RWPE2 (cell line): ENCODE measurements at regions not wholly inside any gene's neighbourhood (a gene's known extent, or its start where the extent isn't known, plus 50 kb on each side); places are given as distances from the start of the nearest gene placed in this dataset.

ENCODE experiments used
- ATAC-seq: fragments of 200-7000 bp; cut with Tn5 transposase; 3 replicates; pipeline ENCODE4 v1.9.1; 2021; ENCODE audit warnings: low read depth
- DNase-seq: peaks from one replicate; pipeline ENCODE4 v3.0.0-alpha.2; 2020; ENCODE audit warnings: low spot score
- H3K27ac ChIP-seq: fragments of 450-650 bp; 2 replicates; pipeline ENCODE4 v1.5.1; 2017; ENCODE audit warnings: mild to moderate bottlenecking; ENCODE audit not compliant: poor library complexity, severe bottlenecking
- H3K27me3 ChIP-seq: fragments of 250-450 bp; sonication (Bioruptor Pico); 2 replicates; pipeline ENCODE4 v1.5.1; 2021; ENCODE audit warnings: mild to moderate bottlenecking, moderate library complexity; ENCODE audit not compliant: insufficient read depth, poor library complexity, severe bottlenecking
- H3K36me3 ChIP-seq: fragments of 250-450 bp; sonication (Bioruptor Pico); 2 replicates; pipeline ENCODE4 v1.5.1; 2020; ENCODE audit warnings: low read depth, mild to moderate bottlenecking, moderate library complexity
- H3K4me1 ChIP-seq: fragments of 250-450 bp; sonication (Bioruptor Pico); 2 replicates; pipeline ENCODE4 v1.5.1; 2021; ENCODE audit warnings: mild to moderate bottlenecking, moderate library complexity; ENCODE audit not compliant: insufficient read depth, poor library complexity, severe bottlenecking
- H3K4me3 ChIP-seq: fragments of 250-450 bp; sonication (Bioruptor Pico); 2 replicates; pipeline ENCODE4 v1.5.1; 2021; ENCODE audit warnings: mild to moderate bottlenecking, moderate library complexity; ENCODE audit not compliant: severe bottlenecking
- H3K9me3 ChIP-seq: fragments of 250-450 bp; sonication (Bioruptor Pico); 2 replicates; pipeline ENCODE4 v1.5.1; 2021; ENCODE audit warnings: mild to moderate bottlenecking, moderate library complexity; ENCODE audit not compliant: severe bottlenecking
- CTCF ChIP-seq: fragments of 450-650 bp; IDR thresholded peaks from one replicate; pipeline ENCODE4 v1.5.1; 2017; ENCODE audit warnings: mild to moderate bottlenecking, moderate library complexity; ENCODE audit not compliant: poor library complexity, severe bottlenecking

- no peaks in the 10 kb centered on the region for H3K36me3 ChIP-seq
- DNase-seq (no peak), ATAC-seq (no peak)
- no peak for TF ChIP-seq CTCF
- no peak overlapping the region for H3K4me3 ChIP-seq
- no peak overlapping the region for H3K27ac ChIP-seq
- no peaks in the 10 kb centered on the region for H3K9me3 ChIP-seq
- H3K4me1 ChIP-seq, result peaks cover 4% of the 10 kb centered on the region
- no peaks in the 10 kb centered on the region for H3K27me3 ChIP-seq
Measured at GRCh38 chr13:99656844-99657381, 155.6 kb downstream of the TM9SF2 start.

GRCh38 chr13:99656092-99656745, 154.9 kb downstream of the TM9SF2 start:
- ATAC-seq (peak; percentile 78), DNase-seq (no peak)
- H3K36me3 ChIP-seq, result no peaks in the 10 kb centered on the region
- H3K27me3 ChIP-seq, result no peaks in the 10 kb centered on the region
- no peaks in the 10 kb centered on the region for H3K9me3 ChIP-seq
- TF ChIP-seq CTCF, result peak; percentile 90
- H3K27ac ChIP-seq, result no peak overlapping the region
- no peak overlapping the region for H3K4me3 ChIP-seq
- peaks cover 4% of the 10 kb centered on the region for H3K4me1 ChIP-seq

GRCh38 chr13:99655351-99656091, 154.2 kb downstream of the TM9SF2 start:
- Histone ChIP-seq H3K4me3 (no peak overlapping the region), H3K9me3 (no peaks in the 10 kb centered on the region), H3K36me3 (no peaks in the 10 kb centered on the region), H3K4me1 (peaks cover 4% of the 10 kb centered on the region), H3K27me3 (no peaks in the 10 kb centered on the region), H3K27ac (peak overlapping the region; percentile 6)
- ATAC-seq (peak; percentile 63), DNase-seq (no peak)
- no peak for TF ChIP-seq CTCF

- no peak for TF ChIP-seq CTCF
- DNase-seq, result no peak
- no peak for ATAC-seq
- Histone ChIP-seq H3K27me3 (no peaks in the 10 kb centered on the region), H3K36me3 (no peaks in the 10 kb centered on the region), H3K27ac (no peak overlapping the region), H3K9me3 (no peaks in the 10 kb centered on the region), H3K4me1 (peaks cover 4% of the 10 kb centered on the region), H3K4me3 (no peak overlapping the region)
Measured at GRCh38 chr13:99654076-99654475, 152.8 kb downstream of the TM9SF2 start.
